HG03469 (cell line): ENCODE measurements at regions not wholly inside any gene's neighbourhood (a gene's known extent, or its start where the extent isn't known, plus 50 kb on each side); places are given as distances from the start of the nearest gene placed in this dataset.
"Not testable (repeated sequence)": the region's sequence is repeated elsewhere in the genome, so short reads cannot be mapped to it uniquely, and the experiment has no call there.

Source experiments
- ATAC-seq: cut with Tn5 transposase; IDR thresholded peaks from one replicate; pipeline ENCODE4 v1.9.1; 2021; ENCODE audit warnings: mild to moderate bottlenecking, moderate library complexity, moderate number of reproducible peaks; ENCODE audit not compliant: unreplicated experiment

DNA sequence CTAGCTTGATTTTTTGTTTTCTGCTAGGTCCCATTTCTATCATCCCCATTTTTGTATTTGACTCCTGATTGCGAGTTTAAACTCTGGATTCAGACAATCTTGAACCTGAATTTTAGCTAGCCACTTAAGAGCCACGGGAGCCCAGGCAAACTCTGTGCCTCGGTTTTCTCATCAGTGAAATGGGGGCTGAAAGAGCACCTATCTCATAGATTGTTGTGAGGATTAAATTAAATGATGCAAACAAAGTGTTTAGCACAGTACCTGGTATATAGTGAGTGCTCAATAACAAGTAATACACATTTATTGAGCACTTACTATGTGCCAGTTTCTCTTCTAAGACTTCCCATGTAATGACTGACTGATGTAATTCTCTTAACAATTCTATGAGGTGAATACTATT lies 158.1 kb upstream of the POU3F1 start:
- ATAC-seq: no peak

DNA sequence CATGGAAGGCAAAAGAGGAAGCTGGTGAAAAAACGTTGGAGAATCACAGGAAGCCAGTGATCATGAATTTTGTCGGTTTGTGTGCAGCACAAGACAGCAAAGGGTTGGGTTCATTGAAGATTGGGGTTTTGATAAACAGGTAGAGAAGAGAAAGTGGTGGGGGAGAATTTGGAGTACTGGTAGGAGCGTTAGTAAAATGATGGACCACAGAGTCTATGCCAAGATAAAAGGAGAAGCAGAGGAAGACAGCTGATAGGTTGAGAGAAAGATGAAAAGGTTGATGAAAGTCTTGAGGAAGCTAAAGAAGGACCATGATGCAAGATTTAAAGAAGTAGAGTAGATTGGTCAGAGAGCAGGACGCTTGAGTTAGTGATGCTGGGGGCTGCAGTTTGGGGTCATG lies 156.8 kb upstream of the POU3F1 start:
- no peak for ATAC-seq

DNA sequence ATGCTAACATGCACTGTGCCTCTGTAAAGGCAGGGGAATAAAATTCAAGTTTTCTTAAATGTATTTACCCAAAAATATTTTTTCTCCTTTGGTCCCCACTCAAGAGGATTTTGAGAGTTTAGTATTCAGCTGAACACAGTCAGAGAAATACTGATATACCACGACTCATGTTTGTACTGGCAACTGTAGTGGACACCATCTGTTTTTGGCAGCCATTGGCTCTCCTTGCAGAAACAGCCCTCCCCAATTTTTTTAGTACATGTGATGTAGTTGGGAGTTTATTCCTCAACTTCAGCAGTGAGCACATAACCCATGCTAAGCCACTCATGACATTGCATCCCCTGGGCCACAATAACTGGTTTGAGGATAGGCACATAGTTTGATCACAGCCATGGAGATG lies 154.8 kb upstream of the POU3F1 start:
- no peak for ATAC-seq

DNA sequence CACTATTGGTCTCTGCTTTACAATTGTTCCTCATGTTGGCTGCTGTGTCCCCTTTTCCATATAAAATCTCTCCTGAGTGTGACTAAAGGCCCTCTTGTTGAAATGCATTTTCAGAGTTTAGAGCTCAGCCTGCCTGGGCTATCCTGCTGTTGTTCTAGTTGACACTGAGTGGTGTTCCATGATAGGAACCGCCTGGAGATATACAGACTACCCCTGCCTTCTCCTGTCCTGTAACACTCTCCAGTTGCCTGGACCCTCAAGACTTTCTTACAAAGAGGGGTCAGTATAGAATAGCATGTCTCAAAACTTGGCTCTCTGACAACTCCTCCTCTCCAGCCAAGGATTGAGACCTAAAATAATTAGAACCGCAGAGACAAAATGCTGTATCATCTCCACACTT lies 152.0 kb upstream of the POU3F1 start:
- no peak for ATAC-seq

DNA sequence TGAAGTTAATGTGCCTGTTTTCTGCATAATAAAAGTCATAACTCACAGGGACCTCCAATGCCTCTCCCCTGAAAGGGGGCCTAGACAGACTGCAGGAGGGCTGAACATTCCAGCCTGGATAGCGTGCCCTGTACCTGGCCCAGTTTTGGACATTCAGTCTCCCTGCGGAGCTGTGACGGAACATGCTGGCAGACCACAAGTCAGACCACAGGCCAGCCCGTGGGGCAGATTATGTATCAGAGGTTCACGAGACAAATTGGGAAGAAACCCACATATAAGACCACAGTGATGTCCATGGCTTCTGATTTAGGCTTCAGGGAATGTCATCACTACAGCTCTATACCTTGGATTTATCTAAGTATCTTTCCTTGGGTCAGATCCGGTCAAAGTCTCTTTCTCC lies 151.5 kb upstream of the POU3F1 start:
- no peak for ATAC-seq

DNA sequence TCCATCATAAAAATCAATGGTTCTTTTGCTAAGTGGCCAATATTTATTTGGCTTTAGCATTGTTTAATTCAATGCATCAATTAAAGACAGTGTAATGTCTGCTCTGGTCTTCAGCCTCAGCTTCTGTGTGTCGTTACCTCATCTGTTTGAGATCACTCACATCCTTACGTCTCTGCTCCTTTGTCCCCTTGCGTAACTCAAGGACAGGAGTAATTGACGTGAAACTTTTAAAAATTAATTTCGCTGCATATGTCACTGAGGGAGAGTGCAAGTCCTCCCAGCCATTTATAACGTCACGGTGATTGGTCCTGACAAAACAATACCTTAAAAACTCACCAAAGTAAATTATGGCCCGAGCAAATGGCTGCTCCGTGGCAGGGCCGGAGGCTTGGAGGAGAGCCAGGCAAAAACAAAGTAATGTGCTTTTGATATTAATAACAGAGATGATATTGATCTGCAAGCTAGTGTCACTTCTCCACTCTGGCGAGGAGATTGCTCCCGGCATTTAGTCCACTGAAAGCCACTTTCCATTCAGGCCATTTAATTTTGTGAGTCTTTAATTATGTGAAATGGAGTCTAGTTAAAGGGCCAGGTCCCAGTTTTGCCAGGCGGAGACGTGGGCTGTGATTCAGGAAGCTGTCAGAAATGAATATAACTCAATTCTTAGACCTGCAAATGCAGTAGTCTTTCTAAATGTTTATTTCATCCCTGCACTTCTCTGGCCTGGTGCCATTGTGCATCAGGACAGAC lies 150.9 kb upstream of the POU3F1 start:
- ATAC-seq: no peak

DNA sequence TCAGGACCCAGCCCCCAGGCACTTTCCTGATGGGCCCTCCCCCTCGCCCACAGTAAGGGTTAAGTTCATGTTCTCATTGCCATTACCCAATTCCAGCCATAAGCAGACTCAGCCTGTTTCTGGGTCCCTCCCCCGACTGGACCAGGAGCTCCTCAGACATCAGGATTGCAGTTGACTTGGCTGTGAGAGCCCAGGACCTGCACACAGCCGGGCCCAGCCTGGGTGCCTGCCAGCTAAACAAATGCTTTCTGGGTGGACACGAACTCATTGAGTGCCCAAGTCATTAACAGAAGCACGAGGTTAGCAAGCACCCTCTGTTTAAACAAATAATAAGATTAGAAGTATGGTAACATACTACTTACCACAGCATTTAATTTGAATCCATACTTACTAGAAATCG lies 147.9 kb upstream of the POU3F1 start:
- ATAC-seq: no peak

DNA sequence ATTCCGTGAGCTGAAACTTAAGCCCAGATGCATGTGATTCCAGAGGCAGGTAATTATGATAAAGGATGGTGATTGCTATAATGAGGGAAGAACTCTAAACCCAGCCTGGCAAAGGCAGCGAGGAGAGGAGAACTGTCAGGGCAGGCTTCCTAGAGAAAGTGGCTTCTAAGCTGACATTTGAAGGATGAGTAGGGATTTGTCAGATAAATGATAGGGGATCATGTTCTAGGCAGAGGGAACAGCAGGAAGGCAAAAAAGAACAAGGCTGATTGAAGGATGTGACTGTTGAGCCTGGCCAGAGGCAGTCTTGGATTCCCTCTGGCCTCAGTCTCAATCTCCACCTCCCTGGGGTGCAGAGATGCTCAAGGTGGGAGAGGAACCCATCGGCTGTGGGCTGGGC lies 146.4 kb upstream of the POU3F1 start:
- ATAC-seq: no peak

DNA sequence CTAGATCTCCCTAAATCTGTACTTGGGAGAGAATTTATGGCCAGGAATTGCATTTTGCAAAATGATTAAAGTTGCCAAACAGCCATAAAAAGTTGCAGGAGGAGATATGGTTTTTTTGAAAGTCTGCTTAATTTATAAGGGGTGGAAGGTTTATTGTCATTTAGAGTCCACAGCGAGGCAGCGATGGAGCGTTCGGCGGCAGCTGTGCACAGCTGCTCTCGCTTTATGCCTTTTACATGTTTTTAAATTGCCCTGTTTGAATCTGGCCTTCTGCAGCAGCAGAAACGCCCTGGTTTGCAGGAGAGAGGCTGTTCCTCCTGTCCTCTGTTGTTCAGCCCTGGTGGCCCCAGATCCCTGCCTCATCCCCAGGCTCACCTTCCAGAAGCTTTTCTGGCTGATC lies 144.9 kb upstream of the POU3F1 start:
- no peak for ATAC-seq

DNA sequence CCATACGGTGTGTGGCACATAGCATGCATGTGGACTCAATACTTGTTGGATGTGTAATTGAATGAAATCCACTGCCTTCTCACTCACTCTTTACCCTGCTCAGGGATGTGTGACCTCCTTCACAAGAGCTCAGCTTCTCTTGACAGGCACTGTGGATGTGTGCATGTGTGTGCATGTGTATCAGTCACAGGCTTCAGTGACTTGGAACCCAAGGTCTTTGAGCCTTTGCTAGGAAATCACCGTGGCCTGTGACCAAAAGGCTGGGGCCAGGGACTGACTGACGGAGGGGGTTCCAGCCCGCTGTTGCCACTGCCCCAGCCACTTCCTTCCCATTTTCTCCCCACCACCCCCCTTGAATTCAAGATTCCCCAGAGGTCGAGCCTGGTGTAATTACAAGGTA lies 144.4 kb upstream of the POU3F1 start:
- no peak for ATAC-seq

DNA sequence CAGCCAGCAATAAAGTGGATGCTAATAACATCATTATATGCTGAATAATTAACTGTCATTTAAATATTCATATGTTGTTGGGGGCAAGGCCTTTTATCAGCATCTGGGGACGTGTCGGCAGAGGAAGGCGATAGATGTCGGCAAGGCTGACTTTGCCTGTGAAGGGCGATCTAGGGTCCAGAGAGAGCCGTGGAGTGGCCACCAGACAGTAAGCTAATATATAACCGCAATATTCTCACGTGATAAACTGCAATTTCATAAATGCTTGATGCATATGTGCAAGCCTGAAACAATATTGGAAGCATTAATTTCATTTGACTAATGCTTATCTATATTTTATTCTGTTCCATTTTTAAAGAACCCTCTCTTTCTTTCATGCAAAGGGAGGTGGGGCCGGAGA lies 141.0 kb upstream of the POU3F1 start:
- ATAC-seq: no peak

DNA sequence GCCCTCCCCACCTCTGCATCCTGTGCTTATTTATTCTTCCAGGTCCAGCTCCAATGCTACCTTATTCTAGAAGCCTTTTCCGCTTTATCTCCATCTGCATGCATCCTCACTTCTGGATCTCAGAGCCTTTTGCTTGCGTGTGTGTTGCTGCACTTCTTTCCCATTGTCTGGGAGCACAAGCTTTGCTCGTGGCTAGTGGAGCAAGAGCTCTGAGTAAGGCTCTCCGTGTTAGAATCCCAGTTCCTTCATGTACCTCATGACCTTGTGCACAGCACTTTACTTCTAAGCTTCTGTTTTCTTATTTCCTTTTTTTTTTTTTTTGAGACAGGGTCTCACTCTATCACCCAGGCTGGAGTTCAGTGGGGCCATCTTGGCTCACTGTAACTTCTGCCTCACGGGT lies 140.0 kb upstream of the POU3F1 start:
- no peak for ATAC-seq

DNA sequence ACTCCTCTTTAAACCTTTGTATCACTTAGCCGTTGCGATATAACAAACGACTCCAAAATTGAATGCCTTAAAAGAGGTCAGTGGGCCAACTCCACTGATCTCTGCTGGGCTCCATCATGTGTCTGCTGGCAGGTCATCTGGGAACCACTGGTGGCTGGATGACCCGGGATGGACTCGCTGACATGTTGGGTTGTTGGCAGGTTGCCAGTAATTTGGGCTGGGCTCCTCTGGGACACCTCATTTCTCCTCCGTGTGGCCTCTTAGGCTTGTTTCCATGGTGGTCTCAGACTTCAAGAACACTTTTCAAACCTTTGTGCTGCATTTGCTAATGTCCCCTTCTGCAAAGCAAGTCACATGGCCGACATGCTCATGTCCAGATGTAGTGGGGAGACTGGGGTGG lies 139.3 kb upstream of the POU3F1 start:
- no peak for ATAC-seq

DNA sequence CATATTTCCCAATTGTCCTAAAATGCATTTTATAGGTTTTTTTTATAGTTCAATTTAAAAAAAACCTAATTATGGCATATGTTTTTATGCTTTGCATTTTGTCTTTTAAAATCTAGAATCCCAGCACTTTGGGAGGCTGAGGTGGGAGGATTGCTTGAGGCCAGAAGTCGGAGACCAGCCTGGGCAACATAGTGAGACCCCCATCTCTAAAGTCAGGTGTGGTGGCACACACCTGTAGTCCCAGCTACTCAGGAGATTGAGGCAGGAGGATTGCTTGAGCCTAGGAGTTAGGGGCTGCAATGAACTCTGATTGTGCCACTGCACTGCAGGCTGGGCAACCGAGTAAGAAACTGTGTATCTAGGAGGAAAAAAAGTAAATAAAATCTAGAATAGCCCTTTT lies 137.2 kb upstream of the POU3F1 start:
- no peak for ATAC-seq

DNA sequence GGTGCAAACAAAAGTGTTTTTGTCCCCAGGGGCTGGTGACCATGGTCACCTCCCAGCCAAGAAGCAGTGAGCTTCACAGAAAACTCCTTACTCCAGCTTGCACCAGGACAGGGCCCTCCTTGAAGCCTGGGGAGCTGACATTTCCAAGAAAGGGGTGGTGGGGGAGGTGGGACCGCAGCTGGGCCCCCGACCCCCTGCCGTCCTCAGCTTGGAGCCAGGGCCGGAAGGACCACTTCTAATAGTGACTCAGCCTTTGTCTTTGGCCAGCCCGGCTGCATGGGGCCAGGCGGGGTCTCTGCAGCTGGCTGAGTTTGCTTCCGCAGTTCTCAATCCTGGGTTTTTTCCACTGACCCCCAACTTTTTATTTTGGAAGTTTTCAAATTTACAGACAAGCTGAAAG lies 136.5 kb upstream of the POU3F1 start:
- no peak for ATAC-seq

DNA sequence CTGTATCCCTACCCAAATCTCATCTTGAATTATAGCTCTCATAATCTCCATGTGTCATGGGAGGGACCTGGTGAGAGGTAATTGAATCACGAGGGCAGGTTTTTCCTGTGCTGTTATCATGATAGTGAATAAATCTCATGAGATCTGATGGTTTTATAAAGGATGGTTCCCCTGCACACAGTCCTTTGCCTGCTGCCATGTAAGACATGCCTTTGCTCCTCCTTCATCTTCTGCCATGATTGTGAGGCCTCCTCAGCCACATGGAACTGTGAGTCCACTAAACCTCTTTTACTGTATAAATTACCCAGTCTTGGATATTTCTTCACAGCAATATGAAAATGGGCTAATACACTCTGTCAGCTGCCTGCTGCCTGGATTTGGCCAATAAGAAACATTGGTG lies 133.8 kb upstream of the POU3F1 start:
- ATAC-seq: not testable (repeated sequence)

DNA sequence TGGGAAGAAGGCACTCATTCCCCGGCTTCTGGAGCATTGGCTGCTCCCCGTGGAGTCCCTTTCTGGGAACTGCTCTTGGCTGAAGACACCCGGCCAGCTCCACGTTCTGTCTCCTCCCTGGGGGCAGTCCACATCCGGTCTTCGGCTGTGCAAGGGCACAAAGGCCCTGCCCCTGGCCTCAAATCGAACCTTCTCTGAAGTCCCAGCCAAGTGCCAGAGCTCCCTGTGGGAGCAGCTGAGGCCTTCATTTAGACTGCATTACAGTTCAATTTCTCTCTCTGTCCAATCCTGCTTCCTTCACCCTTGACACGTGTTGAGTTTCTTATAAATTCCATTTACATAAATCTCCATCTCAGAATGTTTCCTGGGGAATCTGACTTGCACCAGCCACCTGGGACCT lies 132.9 kb upstream of the POU3F1 start:
- ATAC-seq: no peak

DNA sequence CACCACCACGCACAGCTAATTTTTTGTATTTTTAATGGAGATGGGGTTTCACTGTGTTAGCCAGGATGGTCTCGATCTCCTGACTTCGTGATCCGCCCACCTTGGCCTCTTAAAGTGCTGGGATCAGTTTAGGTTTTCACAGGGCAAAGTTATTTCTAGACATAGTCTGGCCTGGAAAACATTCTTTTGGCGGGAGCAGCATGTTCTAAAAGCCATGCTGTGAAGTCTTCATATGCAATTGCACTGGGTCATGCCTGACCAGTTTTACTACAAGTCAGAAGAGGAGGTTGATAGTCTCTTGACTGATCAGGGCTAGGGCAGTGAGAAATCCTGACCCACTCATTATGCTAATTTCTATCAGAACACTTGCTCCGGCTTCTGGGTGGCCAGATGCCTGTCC lies 131.6 kb upstream of the POU3F1 start:
- ATAC-seq: no peak

DNA sequence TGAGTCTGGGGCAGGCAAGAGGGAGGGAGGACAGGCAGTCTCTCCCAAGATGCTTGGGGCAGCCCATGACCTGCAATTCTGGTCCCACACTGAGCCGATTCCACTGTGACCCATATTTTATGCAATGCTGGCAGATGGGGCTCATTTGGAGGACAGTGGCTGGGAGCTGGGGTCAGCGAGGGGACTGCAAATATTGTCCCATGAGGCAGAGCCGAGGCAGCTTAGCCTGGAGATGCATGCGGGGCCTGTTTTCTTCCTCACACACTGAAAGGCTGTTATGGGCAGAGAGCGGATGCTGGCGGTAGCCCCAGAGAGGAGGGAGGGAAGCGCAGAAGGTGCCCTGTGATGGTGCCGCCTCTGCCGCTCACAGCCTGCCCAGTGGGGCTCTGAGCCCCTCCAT lies 128.5 kb upstream of the POU3F1 start:
- ATAC-seq: no peak

DNA sequence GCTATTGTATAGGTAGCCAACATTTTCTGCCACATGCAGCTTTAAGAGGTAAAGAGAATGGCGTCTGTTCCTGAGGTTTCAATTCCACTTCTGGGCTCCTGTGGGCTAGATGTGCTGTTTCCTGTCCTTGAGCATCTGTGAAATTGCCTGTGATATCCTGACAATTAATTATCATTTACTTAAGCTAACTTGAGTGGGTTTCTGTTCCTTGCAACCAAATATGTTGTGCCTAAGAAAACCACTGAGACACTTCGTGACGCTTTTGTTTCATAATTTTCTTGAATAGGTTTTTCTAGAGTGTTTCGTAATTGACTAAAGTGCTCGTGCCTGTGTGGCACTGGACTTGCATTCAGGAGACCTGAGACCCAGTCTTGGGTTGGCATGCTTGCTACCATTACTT lies 127.3 kb upstream of the POU3F1 start:
- ATAC-seq: no peak

DNA sequence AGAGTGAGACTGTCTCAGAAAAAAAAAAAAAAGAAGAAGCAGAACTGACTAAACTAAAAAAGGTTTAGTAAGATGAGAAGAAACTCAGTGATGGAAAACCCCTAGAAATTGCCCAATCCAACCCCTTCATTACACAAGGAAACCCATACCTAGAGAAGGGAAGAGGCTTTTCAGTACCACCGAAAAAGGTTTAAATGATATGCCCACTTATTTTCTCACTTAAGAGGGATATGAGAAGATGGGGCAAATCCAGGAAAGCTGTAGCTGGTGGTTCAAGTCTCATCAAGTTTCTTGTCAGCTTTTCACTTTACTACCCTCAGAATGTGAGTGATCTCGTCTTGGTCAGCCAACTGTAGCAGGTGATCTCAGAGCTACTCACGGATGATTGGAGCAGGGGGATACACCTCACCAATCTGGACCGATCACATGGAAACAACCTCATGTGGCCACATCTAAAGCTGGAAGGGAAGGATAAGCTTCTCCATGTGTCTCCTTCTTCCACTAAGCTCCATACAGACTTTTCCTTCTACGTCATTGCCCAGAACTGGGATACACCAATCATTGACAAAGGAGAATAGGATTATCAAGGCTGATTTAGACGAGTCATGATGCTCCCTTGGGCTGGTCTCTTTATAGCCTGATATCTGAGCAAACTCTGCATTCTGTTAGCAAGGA lies 126.7 kb upstream of the POU3F1 start:
- ATAC-seq: no peak

DNA sequence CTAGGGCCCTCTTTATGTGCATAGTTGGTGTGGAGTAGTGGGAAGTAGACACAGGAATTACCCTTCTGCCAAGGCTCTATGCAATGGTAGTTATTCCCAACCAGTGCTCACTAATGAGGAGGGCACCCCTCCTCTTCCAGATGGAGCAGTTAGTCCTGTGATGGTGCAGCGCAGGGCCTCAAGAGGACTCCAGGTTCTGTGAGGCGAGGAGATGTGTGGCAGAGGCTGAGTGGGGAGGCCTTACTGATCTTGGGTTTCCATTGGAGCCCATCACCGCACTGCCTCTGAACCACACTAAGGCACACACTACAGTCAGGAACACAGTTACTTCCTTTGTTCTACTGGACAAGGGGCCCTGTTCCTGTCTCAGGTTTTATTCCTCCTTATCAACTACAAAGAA lies 122.5 kb upstream of the POU3F1 start:
- no peak for ATAC-seq

DNA sequence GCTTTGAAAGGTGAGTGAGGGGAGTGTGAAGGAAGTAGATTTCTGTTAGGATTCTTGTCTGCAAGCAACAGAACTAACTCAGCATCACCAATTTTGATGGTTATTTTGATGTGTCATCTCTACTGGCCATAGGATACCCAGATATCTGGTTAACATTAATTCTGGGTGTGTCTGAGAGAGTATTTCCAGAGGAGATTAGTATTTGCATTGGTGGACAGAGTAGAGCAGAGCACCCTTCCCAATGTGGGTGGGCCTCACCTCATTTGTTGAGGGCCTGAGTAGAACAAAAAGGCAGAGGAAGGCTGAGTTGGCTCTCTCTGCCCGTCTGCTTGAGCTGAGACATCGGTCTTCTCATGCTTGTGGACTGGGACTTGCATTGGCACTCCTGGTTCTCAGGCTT lies 121.8 kb upstream of the POU3F1 start:
- no peak for ATAC-seq
